IMR-90 (cell line): ENCODE measurements at regions not wholly inside any gene's neighbourhood (a gene's known extent, or its start where the extent isn't known, plus 50 kb on each side); places are given as distances from the start of the nearest gene placed in this dataset.

Experiments
- ATAC-seq: fragments of 200-7000 bp; cut with Tn5 transposase; 2 replicates; pipeline ENCODE4 v1.9.1; 2020; ENCODE audit warnings: low read depth, mild to moderate bottlenecking, moderate library complexity
- BruUV-seq: library from RNA; stranded (reverse); fragments of 400-500 nt; replicated peaks from 2 replicates; lab custom pipeline; 2021; lab: Mats Ljungman, UMichigan
- CTCF ChIA-PET: fragments of 300-600 bp; formaldehyde crosslinking; extraction: SDS; loops from one replicate; lab custom pipeline; 2021; ENCODE audit warnings: antibody characterized with exemption; lab: Yijun Ruan, JAX
- POLR2A ChIA-PET: fragments of 300-600 bp; sonication (Branson Sonifier 250); formaldehyde crosslinking; loops from one replicate; lab custom pipeline; 2022; ENCODE audit warnings: antibody characterized with exemption; ENCODE audit not compliant: unreplicated experiment; lab: Charles Lee
- DNase-seq: peaks from one replicate; pipeline ENCODE4 v3.0.0; 2013
- H2AFZ ChIP-seq: replicated peaks from 2 replicates; pipeline ENCODE3; 2013; ENCODE audit warnings: low read length, mild to moderate bottlenecking; ENCODE audit not compliant: poor library complexity
- H2AK5ac ChIP-seq: 2 replicates; pipeline ENCODE4 v1.6.1; 2013; ENCODE audit warnings: low read depth, low read length, inconsistent platforms
- H2AK9ac ChIP-seq: replicated peaks from 2 replicates; pipeline ENCODE3; 2013; ENCODE audit warnings: mild to moderate bottlenecking, low read depth, low read length, moderate library complexity; ENCODE audit not compliant: poor library complexity
- H2BK120ac ChIP-seq: 2 replicates; pipeline ENCODE4 v1.6.1; 2013; ENCODE audit warnings: low read depth, low read length, inconsistent platforms
- H2BK15ac ChIP-seq: 3 replicates; pipeline ENCODE4 v1.6.1; 2013; ENCODE audit warnings: low read depth, low read length, inconsistent platforms
- H2BK20ac ChIP-seq: 2 replicates; pipeline ENCODE4 v1.6.1; 2013; ENCODE audit warnings: low read depth, mild to moderate bottlenecking, inconsistent platforms, low read length, moderate library complexity
- H2BK5ac ChIP-seq: 2 replicates; pipeline ENCODE4 v1.6.1; 2013; ENCODE audit warnings: mild to moderate bottlenecking, low read depth, low read length, inconsistent platforms; ENCODE audit not compliant: poor library complexity, severe bottlenecking
- H3K14ac ChIP-seq: replicated peaks from 2 replicates; pipeline ENCODE4 v1.6.1; 2013; ENCODE audit warnings: low read depth, low read length, inconsistent platforms
- H3K18ac ChIP-seq: 2 replicates; pipeline ENCODE4 v1.6.1; 2013; ENCODE audit warnings: low read depth, low read length, control low read depth
- H3K23ac ChIP-seq: 2 replicates; pipeline ENCODE4 v1.6.1; 2013; ENCODE audit warnings: low read depth, low read length, inconsistent platforms
- H3K27ac ChIP-seq: 2 replicates; pipeline ENCODE4 v1.5.1; 2013; ENCODE audit warnings: mild to moderate bottlenecking, control low read depth, low read length; ENCODE audit not compliant: insufficient read depth
- H3K27me3 ChIP-seq: 2 replicates; pipeline ENCODE4 v1.6.1; 2013; ENCODE audit warnings: low read length; ENCODE audit not compliant: control insufficient read depth, insufficient read depth
- H3K36me3 ChIP-seq: 2 replicates; pipeline ENCODE4 v1.6.1; 2013; ENCODE audit warnings: low read length, mixed read lengths; ENCODE audit not compliant: control insufficient read depth, insufficient read depth
- H3K4ac ChIP-seq: 2 replicates; pipeline ENCODE4 v1.6.1; 2013; ENCODE audit warnings: low read depth, low read length, inconsistent platforms
- H3K4me1 ChIP-seq: 2 replicates; pipeline ENCODE4 v1.6.1; 2013; ENCODE audit warnings: low read length, mixed read lengths; ENCODE audit not compliant: control insufficient read depth, insufficient read depth
- H3K4me2 ChIP-seq: 2 replicates; pipeline ENCODE4 v1.6.1; 2013; ENCODE audit warnings: low read depth, mild to moderate bottlenecking, control low read depth, low read length, moderate library complexity
- H3K4me3 ChIP-seq: 2 replicates; pipeline ENCODE4 v1.5.1; 2013; ENCODE audit warnings: low read depth, mild to moderate bottlenecking, control low read depth, low read length, moderate library complexity; ENCODE audit not compliant: insufficient read depth
- H3K56ac ChIP-seq: 2 replicates; pipeline ENCODE4 v1.6.1; 2013; ENCODE audit warnings: low read length, inconsistent platforms; ENCODE audit not compliant: insufficient read depth; ENCODE audit errors: extremely low read depth
- H3K79me1 ChIP-seq, 2 experiments: 2 replicates each; pipeline ENCODE4 v1.6.1; 2013; ENCODE audit warnings: low read length in 2 of 2, inconsistent platforms in 1 of 2, low read depth in 1 of 2
- H3K9ac ChIP-seq: 2 replicates; pipeline ENCODE4 v1.6.1; 2013; ENCODE audit warnings: low read depth, low read length, control low read depth
- H3K9me1 ChIP-seq: 2 replicates; pipeline ENCODE4 v1.6.1; 2013; ENCODE audit warnings: low read length, inconsistent platforms; ENCODE audit not compliant: insufficient read depth
- H3K9me3 ChIP-seq: 2 replicates; pipeline ENCODE4 v1.6.1; 2013; ENCODE audit warnings: low read length; ENCODE audit not compliant: control insufficient read depth, insufficient read depth
- H4K20me1 ChIP-seq: 2 replicates; pipeline ENCODE4 v1.6.1; 2013; ENCODE audit warnings: low read length, inconsistent platforms; ENCODE audit not compliant: insufficient read depth
- H4K5ac ChIP-seq: 2 replicates; pipeline ENCODE4 v1.6.1; 2013; ENCODE audit warnings: mild to moderate bottlenecking, low read depth, low read length, control low read depth
- H4K8ac ChIP-seq, 2 experiments: 2 replicates each; pipeline ENCODE4 v1.6.1; 2013; ENCODE audit warnings: low read depth in 2 of 2, low read length in 2 of 2, control low read depth in 1 of 2, inconsistent platforms in 1 of 2
- H4K91ac ChIP-seq: 2 replicates; pipeline ENCODE4 v1.6.1; 2013; ENCODE audit warnings: low read depth, low read length, inconsistent platforms; ENCODE audit not compliant: insufficient read depth
- BHLHE40 ChIP-seq: fragments of 150-350 bp; IDR thresholded peaks from 2 replicates; pipeline ENCODE4 v1.6.1; 2016; ENCODE audit warnings: mild to moderate bottlenecking, low read depth, low read length
- CEBPB ChIP-seq: IDR thresholded peaks from 2 replicates; pipeline ENCODE4 v1.6.1; 2012; ENCODE audit warnings: low read depth, low read length, improper control_type of control experiment
- CHD1 ChIP-seq: IDR thresholded peaks from 2 replicates; pipeline ENCODE4 v1.6.1; 2012; ENCODE audit warnings: low read depth, low read length, improper control_type of control experiment
- CTCF ChIP-seq: conservative IDR thresholded peaks from 2 replicates; pipeline ENCODE4 v1.5.1; 2012; ENCODE audit warnings: mild to moderate bottlenecking, low read depth, low read length, improper control_type of control experiment
- ELK1 ChIP-seq: fragments of 150-350 bp; IDR thresholded peaks from 2 replicates; pipeline ENCODE4 v1.6.1; 2016; ENCODE audit warnings: low read depth, mild to moderate bottlenecking, low read length, moderate library complexity, borderline replicate concordance
- FOS ChIP-seq: fragments of 150-350 bp; IDR thresholded peaks from 2 replicates; pipeline ENCODE4 v1.6.1; 2016; ENCODE audit warnings: low read depth, low read length
- MAFK ChIP-seq: IDR thresholded peaks from 2 replicates; pipeline ENCODE4 v1.6.1; 2012; ENCODE audit warnings: low read depth, low read length, improper control_type of control experiment
- NFE2L2 ChIP-seq: fragments of 150-350 bp; IDR thresholded peaks from 2 replicates; pipeline ENCODE4 v1.6.1; 2016; ENCODE audit warnings: low read depth, mild to moderate bottlenecking, low read length
- POLR2A ChIP-seq: IDR thresholded peaks from 2 replicates; pipeline ENCODE4 v1.6.1; 2012; ENCODE audit warnings: mild to moderate bottlenecking, low read depth, low read length
- RFX5 ChIP-seq: IDR thresholded peaks from 2 replicates; pipeline ENCODE4 v1.8.0; 2012; ENCODE audit warnings: low read depth, mild to moderate bottlenecking, low read length, moderate library complexity
- SMC3 ChIP-seq: fragments of 150-350 bp; IDR thresholded peaks from 2 replicates; pipeline ENCODE4 v1.6.1; 2016; ENCODE audit warnings: low read depth, mild to moderate bottlenecking, antibody characterized with exemption, low read length, moderate library complexity
- WGBS, 2 experiments: methylation state at CpG; one replicate each; pipeline versions ENCODE4 v1.1.5 to v1.1.7; 2013; ENCODE audit warnings: missing lambda C conversion rate in 2 of 2; ENCODE audit not compliant: insufficient read length in 1 of 2; ENCODE audit errors: extremely low coverage in 2 of 2; 5-methylcytosine and 5-hydroxymethylcytosine counted together
- dilution Hi-C: fragments of 300-500 bp; cut with HindIII; formaldehyde crosslinking; loops from one replicate; pipeline ENCODE4 v1.14.3; 2018; ENCODE audit warnings: low sequenced_read_pairs; ENCODE audit not compliant: unreplicated experiment
- in situ Hi-C: fragments of 300-500 bp; cut with MboI; formaldehyde crosslinking; loops from 3 replicates; pipeline ENCODE4 v1.14.3; 2019; ENCODE audit warnings: low sequenced_read_pairs, inconsistent platforms, mixed read lengths
- intact Hi-C: fragments of 100-400 bp; cut with micrococcal nuclease; formaldehyde crosslinking; loops from 2 replicates; pipeline ENCODE4 v1.10.0; 2022

- in situ Hi-C loops = no loop called here
- Histone ChIP-seq H3K4ac (no peak overlapping the region), H2BK20ac (no peak overlapping the region), H3K9me3 (no peaks in the 10 kb centered on the region), H4K8ac (no peak overlapping the region), H3K9ac (no peak overlapping the region), H3K56ac (no peak overlapping the region), H3K9me1 (no peaks in the 10 kb centered on the region), H2AFZ (no peak overlapping the region), H4K91ac (no peak overlapping the region), H3K79me1 (no peaks in the 10 kb centered on the region), H3K23ac (no peak overlapping the region), H3K27ac (no peak overlapping the region), H3K4me2 (no peak overlapping the region), H3K4me3 (no peak overlapping the region), H3K14ac (no peak overlapping the region), H3K4me1 (no peaks in the 10 kb centered on the region), H3K18ac (no peak overlapping the region), H3K27me3 (no peaks in the 10 kb centered on the region), H2BK120ac (no peak overlapping the region), H2BK5ac (no peak overlapping the region), H2AK9ac (no peak overlapping the region), H2BK15ac (no peak overlapping the region), H4K5ac (no peak overlapping the region), H4K20me1 (no peaks in the 10 kb centered on the region), H2AK5ac (no peak overlapping the region), H3K36me3 (no peaks in the 10 kb centered on the region)
- dilution Hi-C loops = loop anchor here (25.0 kb wide), 1 partner anchor 195 kb away; no protein-coding TSS in a partner anchor
- intact Hi-C loops = no loop called here
- ChIA-PET POLR2A (no interaction called here), CTCF (interaction anchor here (0.7 kb wide), 1 partner anchor 58 kb away, joined by 3 read pairs; no protein-coding TSS in a partner anchor)
- no CpG with 5 or more reads among the region's 3 CpGs for WGBS, 2 experiments
- no peak for DNase-seq
- TF ChIP-seq CHD1 (no peak), SMC3 (no peak), BHLHE40 (no peak), CEBPB (no peak), RFX5 (no peak), POLR2A (no peak), FOS (no peak), ELK1 (no peak), MAFK (no peak), CTCF (no peak), NFE2L2 (no peak)
- no peak for ATAC-seq
- BruUV-seq = no TSS peak
Observed at GRCh38 chr5:158007336-158007735, 148.4 kb upstream of the CLINT1 start.
